ENCODE measurements at regions not wholly inside any gene's neighbourhood (a gene's known extent, or its start where the extent isn't known, plus 50 kb on each side); places are given as distances from the start of the nearest gene placed in this dataset.

DNA sequence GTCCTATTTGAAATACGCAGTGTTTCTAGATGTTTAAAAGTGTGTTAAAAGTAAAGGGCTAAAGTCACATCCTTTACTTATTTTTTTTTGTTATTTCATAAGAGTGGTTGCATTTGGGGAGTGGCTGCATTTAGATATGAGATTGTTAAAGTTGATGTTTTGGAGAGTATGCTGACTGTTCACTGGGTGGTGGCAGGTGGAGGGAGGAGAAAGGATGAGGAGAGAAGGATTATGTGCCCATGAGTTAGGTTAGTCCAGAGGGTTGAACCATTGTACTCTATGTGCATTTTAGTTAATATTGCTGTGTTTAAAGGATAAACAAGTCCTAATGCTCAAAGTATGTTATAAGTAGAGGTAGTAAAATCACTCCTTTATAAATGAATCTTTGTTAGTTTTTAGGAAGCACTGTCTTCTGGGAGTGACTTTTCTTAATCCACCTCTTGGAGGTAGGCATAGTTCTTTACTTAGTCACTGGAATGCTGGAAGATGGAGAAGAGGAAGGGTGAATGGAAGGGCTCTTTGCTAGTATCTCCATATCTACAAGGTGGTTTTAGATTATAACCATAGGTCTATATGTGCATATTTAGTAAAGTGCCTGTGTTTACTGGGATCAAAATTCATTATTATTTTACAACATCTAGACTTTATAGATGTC is 332.3 kb downstream of the NPR3 start:
- no peak for DNase-seq (ENCODE audit: low spot score)
- WGBS = 88% methylated on average over 1 of the region's 1 CpG
- H3K36me3 ChIP-seq (ENCODE audit: control insufficient read depth in 4 of 4, insufficient read depth in 3 of 4, low read depth in 1 of 4, low read length in 3 of 4) = no peaks in the 10 kb centered on the region
- TF ChIP-seq FOXA2 (IDR thresholded peaks at IDR 0.05) = no peak
- no peak for TF ChIP-seq NR2F2 (IDR thresholded peaks at IDR 0.05)
- TF ChIP-seq HNF4G (IDR thresholded peaks at IDR 0.05) = no peak
- TF ChIP-seq EGR1 (IDR thresholded peaks at IDR 0.05; ENCODE audit: low read depth in 2 of 2) = no peak
- no peak for TF ChIP-seq RAD21 (IDR thresholded peaks at IDR 0.05)
- TF ChIP-seq JUND (IDR thresholded peaks at IDR 0.05) = no peak
- TF ChIP-seq, protein P1, sequence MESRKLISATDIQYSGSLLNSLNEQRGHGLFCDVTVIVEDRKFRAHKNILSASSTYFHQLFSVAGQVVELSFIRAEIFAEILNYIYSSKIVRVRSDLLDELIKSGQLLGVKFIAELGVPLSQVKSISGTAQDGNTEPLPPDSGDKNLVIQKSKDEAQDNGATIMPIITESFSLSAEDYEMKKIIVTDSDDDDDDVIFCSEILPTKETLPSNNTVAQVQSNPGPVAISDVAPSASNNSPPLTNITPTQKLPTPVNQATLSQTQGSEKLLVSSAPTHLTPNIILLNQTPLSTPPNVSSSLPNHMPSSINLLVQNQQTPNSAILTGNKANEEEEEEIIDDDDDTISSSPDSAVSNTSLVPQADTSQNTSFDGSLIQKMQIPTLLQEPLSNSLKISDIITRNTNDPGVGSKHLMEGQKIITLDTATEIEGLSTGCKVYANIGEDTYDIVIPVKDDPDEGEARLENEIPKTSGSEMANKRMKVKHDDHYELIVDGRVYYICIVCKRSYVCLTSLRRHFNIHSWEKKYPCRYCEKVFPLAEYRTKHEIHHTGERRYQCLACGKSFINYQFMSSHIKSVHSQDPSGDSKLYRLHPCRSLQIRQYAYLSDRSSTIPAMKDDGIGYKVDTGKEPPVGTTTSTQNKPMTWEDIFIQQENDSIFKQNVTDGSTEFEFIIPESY (IDR thresholded peaks at IDR 0.05) = no peak
- no peak for TF ChIP-seq GABPA (IDR thresholded peaks at IDR 0.05 in 1 of 2, conservative IDR thresholded peaks at IDR 0.05 in 1 of 2)
- TF ChIP-seq TAF1 (conservative IDR thresholded peaks at IDR 0.05) = no peak
- no peak for TF ChIP-seq SP1 (IDR thresholded peaks at IDR 0.05)
- no peak for TF ChIP-seq YY1 (IDR thresholded peaks at IDR 0.05)
- H3K4me3 ChIP-seq (ENCODE audit: low read depth in 1 of 3, low read length in 3 of 3) = no peak overlapping the region
- H3K9ac ChIP-seq (ENCODE audit: low read depth in 1 of 2, low read length in 2 of 2) = no peak overlapping the region
- peaks cover 5 to 21% (median 15%) of the 10 kb centered on the region in 4 donors for H3K9me3 ChIP-seq (ENCODE audit: control insufficient read depth in 4 of 4, low read length in 3 of 4)
- H3K27ac ChIP-seq (ENCODE audit: low read depth in 1 of 2, low read length in 2 of 2) = no peak overlapping the region
- no peaks in the 10 kb centered on the region for H3K27me3 ChIP-seq (ENCODE audit: control insufficient read depth in 4 of 4, insufficient read depth in 4 of 4, low read length in 3 of 4)
- no peaks in the 10 kb centered on the region for H3K4me1 ChIP-seq (ENCODE audit: control insufficient read depth in 4 of 4, insufficient read depth in 4 of 4, low read length in 3 of 4)

DNA sequence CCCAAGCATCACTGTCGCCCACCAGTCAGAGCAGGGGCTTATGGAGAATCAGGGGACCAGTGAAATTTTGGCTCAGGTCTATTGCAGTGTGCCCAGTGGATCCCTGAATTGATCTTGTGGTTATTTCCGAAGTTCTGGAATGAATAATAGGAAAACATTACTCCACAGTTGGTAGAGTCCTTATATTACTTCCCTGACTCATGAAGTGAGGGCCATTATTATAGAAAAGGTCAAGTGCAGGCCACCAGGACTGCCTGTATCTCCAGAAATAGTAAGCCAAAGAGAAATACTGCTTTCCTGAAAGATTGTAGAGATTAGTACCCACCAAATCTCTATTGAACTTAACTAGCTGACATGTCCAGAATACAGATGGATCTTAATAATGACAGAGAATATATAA is 335.0 kb downstream of the NPR3 start:
- H3K9me3 ChIP-seq (ENCODE audit: control insufficient read depth in 4 of 4, low read length in 3 of 4) = peaks cover 3 to 9% (median 7%) of the 10 kb centered on the region in 4 donors
- H3K9ac ChIP-seq (ENCODE audit: low read depth in 1 of 2, low read length in 2 of 2) = no peak overlapping the region
- WGBS = 63% methylated on average over 2 of the region's 2 CpGs
- H3K4me1 ChIP-seq (ENCODE audit: control insufficient read depth in 4 of 4, insufficient read depth in 4 of 4, low read length in 3 of 4) = no peaks in the 10 kb centered on the region
- no peak overlapping the region for H3K27ac ChIP-seq (ENCODE audit: low read depth in 1 of 2, low read length in 2 of 2)
- no peaks in the 10 kb centered on the region for H3K27me3 ChIP-seq (ENCODE audit: control insufficient read depth in 4 of 4, insufficient read depth in 4 of 4, low read length in 3 of 4)
- no peak for DNase-seq (ENCODE audit: low spot score)
- TF ChIP-seq JUND (IDR thresholded peaks at IDR 0.05) (no peak), GABPA (IDR thresholded peaks at IDR 0.05 in 1 of 2, conservative IDR thresholded peaks at IDR 0.05 in 1 of 2) (no peak), EGR1 (IDR thresholded peaks at IDR 0.05; ENCODE audit: low read depth in 2 of 2) (no peak), HNF4A (conservative IDR thresholded peaks at IDR 0.05) (no peak), FOXA2 (IDR thresholded peaks at IDR 0.05) (no peak), RXRA (IDR thresholded peaks at IDR 0.05) (no peak), HNF4G (IDR thresholded peaks at IDR 0.05) (no peak), SP1 (IDR thresholded peaks at IDR 0.05) (no peak)
- TF ChIP-seq, protein P1 (IDR thresholded peaks at IDR 0.05) = no peak
- TF ChIP-seq, protein P2, sequence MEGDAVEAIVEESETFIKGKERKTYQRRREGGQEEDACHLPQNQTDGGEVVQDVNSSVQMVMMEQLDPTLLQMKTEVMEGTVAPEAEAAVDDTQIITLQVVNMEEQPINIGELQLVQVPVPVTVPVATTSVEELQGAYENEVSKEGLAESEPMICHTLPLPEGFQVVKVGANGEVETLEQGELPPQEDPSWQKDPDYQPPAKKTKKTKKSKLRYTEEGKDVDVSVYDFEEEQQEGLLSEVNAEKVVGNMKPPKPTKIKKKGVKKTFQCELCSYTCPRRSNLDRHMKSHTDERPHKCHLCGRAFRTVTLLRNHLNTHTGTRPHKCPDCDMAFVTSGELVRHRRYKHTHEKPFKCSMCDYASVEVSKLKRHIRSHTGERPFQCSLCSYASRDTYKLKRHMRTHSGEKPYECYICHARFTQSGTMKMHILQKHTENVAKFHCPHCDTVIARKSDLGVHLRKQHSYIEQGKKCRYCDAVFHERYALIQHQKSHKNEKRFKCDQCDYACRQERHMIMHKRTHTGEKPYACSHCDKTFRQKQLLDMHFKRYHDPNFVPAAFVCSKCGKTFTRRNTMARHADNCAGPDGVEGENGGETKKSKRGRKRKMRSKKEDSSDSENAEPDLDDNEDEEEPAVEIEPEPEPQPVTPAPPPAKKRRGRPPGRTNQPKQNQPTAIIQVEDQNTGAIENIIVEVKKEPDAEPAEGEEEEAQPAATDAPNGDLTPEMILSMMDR (IDR thresholded peaks at IDR 0.05; ENCODE audit: low read depth, low read length, missing input control) = no peak
- TF ChIP-seq, protein P3, sequence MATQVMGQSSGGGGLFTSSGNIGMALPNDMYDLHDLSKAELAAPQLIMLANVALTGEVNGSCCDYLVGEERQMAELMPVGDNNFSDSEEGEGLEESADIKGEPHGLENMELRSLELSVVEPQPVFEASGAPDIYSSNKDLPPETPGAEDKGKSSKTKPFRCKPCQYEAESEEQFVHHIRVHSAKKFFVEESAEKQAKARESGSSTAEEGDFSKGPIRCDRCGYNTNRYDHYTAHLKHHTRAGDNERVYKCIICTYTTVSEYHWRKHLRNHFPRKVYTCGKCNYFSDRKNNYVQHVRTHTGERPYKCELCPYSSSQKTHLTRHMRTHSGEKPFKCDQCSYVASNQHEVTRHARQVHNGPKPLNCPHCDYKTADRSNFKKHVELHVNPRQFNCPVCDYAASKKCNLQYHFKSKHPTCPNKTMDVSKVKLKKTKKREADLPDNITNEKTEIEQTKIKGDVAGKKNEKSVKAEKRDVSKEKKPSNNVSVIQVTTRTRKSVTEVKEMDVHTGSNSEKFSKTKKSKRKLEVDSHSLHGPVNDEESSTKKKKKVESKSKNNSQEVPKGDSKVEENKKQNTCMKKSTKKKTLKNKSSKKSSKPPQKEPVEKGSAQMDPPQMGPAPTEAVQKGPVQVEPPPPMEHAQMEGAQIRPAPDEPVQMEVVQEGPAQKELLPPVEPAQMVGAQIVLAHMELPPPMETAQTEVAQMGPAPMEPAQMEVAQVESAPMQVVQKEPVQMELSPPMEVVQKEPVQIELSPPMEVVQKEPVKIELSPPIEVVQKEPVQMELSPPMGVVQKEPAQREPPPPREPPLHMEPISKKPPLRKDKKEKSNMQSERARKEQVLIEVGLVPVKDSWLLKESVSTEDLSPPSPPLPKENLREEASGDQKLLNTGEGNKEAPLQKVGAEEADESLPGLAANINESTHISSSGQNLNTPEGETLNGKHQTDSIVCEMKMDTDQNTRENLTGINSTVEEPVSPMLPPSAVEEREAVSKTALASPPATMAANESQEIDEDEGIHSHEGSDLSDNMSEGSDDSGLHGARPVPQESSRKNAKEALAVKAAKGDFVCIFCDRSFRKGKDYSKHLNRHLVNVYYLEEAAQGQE (IDR thresholded peaks at IDR 0.05) = no peak
- TF ChIP-seq, protein P4, sequence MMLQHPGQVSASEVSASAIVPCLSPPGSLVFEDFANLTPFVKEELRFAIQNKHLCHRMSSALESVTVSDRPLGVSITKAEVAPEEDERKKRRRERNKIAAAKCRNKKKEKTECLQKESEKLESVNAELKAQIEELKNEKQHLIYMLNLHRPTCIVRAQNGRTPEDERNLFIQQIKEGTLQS (IDR thresholded peaks at IDR 0.05) = no peak
- TF ChIP-seq, protein P5, sequence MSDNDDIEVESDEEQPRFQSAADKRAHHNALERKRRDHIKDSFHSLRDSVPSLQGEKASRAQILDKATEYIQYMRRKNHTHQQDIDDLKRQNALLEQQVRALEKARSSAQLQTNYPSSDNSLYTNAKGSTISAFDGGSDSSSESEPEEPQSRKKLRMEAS (IDR thresholded peaks at IDR 0.05) = no peak
- H3K36me3 ChIP-seq (ENCODE audit: control insufficient read depth in 4 of 4, insufficient read depth in 3 of 4, low read depth in 1 of 4, low read length in 3 of 4) = no peaks in the 10 kb centered on the region
- H3K4me3 ChIP-seq (ENCODE audit: low read depth in 1 of 3, low read length in 3 of 3) = no peak overlapping the region
